Small intestine (tissue), 7 donors: ENCODE measurements at regions not wholly inside any gene's neighbourhood (a gene's known extent, or its start where the extent isn't known, plus 50 kb on each side); places are given as distances from the start of the nearest gene placed in this dataset.

ENCODE experiments used
- DNase-seq, 2 donors: peaks; one replicate each; pipeline versions ENCODE4 v3.0.0 to v3.0.0-alpha.2; 2013
- FAIRE-seq: peaks from 2 replicates; lab custom pipeline; 2012; peaks lifted over from hg19 to GRCh38; lab: Jason Lieb, UNC
- H3K27ac ChIP-seq, 3 donors: one replicate each; pipeline ENCODE4 v1.5.1; 2013; ENCODE audit warnings: low read length in 2 of 3, mild to moderate bottlenecking in 2 of 3, control low read depth in 1 of 3, inconsistent platforms in 1 of 3, low read depth in 1 of 3, moderate library complexity in 1 of 3
- H3K27me3 ChIP-seq, 3 donors: one replicate each; pipeline ENCODE4 v1.6.1; 2013; ENCODE audit warnings: low read length in 3 of 3, inconsistent platforms in 1 of 3; ENCODE audit not compliant: control insufficient read depth in 3 of 3, insufficient read depth in 3 of 3
- H3K36me3 ChIP-seq, 3 donors: one replicate each; pipeline ENCODE4 v1.6.1; 2013; ENCODE audit warnings: low read length in 3 of 3, inconsistent platforms in 1 of 3, low read depth in 1 of 3, mild to moderate bottlenecking in 1 of 3, moderate library complexity in 1 of 3; ENCODE audit not compliant: control insufficient read depth in 3 of 3, insufficient read depth in 2 of 3
- H3K4me1 ChIP-seq, 3 donors: one replicate each; pipeline ENCODE4 v1.6.1; 2013; ENCODE audit warnings: low read length in 2 of 3, inconsistent platforms in 1 of 3, low read depth in 1 of 3, mild to moderate bottlenecking in 1 of 3, moderate library complexity in 1 of 3; ENCODE audit not compliant: control insufficient read depth in 3 of 3, insufficient read depth in 2 of 3
- H3K4me3 ChIP-seq, 3 donors: one replicate each; pipeline ENCODE4 v1.5.1; 2013; ENCODE audit warnings: low read length in 3 of 3, control low read depth in 1 of 3, inconsistent platforms in 1 of 3, low read depth in 1 of 3, mild to moderate bottlenecking in 1 of 3, moderate library complexity in 1 of 3
- H3K9me3 ChIP-seq, 2 donors: one replicate each; pipeline ENCODE4 v1.6.1; 2013; ENCODE audit warnings: low read depth in 1 of 2, low read length in 1 of 2; ENCODE audit not compliant: control insufficient read depth in 2 of 2, insufficient read depth in 1 of 2
- WGBS, 3 donors: extraction: QIAGEN DNeasy Blood & Tissue Kit; methylation state at CpG; one replicate each; pipeline ENCODE4 v1.1.7; 2013; 5-methylcytosine and 5-hydroxymethylcytosine counted together
- donor health status: healthy with polysubstance abuse.
- donor health status: control.
- donor health status: control.
- donor health status: Bipolar disorder and iron deficiency.
- donor health status: healthy.

DNA sequence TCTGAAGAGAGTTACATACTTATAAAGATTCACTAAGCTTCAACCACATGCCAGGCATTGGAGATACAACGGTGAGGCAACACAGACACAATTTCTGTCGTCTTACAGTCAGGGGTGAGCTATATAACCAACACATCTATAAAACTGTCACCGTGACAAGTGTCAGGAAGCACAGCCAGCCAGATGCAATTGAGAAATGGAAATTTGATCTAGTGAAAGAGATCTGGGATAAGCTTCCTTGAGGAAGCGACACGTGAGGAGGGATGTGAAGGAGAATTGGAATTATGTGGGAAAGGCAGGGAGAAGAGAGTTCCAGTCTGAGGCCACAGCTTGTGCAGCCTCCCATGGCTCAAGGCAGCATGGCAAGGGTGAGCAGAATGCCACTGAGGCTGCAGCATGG is 50.9 kb upstream of the ZNF354B start:
- no peak overlapping the region for H3K4me3 ChIP-seq
- H3K27ac ChIP-seq, result no peak overlapping the region
- DNase-seq (no peak), FAIRE-seq (no peak)
- H3K36me3 ChIP-seq, result no peaks in the 10 kb centered on the region
- WGBS, 3 donors, result 53 to 61% (median 53%) methylated on average over 5 of the region's 5 CpGs
- no peaks in the 10 kb centered on the region for H3K4me1 ChIP-seq
- no peaks in the 10 kb centered on the region for H3K9me3 ChIP-seq
- no peaks in the 10 kb centered on the region for H3K27me3 ChIP-seq

DNA sequence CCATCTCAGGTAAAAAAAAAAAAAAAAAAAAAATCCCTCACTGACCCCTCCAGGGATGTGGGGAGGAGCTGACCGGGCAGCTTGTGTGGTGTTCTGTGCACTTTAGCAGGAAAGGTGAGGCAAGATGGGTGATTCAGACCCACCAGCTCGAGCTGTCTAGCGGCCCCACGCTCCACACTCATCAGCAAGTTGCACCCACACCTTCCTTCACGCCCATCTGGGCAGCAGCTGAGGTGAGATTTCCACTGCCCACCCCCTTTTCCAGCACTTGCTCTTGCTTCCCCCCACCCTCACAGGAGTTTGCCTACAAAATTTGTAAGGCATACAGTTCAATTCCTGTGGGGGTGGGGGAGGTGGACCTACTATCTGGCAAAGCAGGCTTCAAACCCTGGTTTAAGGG is 58.7 kb upstream of the ZNF354B start:
- Histone ChIP-seq H3K36me3 (no peaks in the 10 kb centered on the region), H3K27me3 (no peaks in the 10 kb centered on the region), H3K9me3 (peaks cover 0 to 3% of the 10 kb centered on the region in 2 donors), H3K4me1 (no peaks in the 10 kb centered on the region), H3K4me3 (no peak overlapping the region), H3K27ac (no peak overlapping the region)
- no peak for DNase-seq
- WGBS, 3 donors, result 61 to 80% (median 70%) methylated on average over 5 of the region's 5 CpGs
- no peak for FAIRE-seq

DNA sequence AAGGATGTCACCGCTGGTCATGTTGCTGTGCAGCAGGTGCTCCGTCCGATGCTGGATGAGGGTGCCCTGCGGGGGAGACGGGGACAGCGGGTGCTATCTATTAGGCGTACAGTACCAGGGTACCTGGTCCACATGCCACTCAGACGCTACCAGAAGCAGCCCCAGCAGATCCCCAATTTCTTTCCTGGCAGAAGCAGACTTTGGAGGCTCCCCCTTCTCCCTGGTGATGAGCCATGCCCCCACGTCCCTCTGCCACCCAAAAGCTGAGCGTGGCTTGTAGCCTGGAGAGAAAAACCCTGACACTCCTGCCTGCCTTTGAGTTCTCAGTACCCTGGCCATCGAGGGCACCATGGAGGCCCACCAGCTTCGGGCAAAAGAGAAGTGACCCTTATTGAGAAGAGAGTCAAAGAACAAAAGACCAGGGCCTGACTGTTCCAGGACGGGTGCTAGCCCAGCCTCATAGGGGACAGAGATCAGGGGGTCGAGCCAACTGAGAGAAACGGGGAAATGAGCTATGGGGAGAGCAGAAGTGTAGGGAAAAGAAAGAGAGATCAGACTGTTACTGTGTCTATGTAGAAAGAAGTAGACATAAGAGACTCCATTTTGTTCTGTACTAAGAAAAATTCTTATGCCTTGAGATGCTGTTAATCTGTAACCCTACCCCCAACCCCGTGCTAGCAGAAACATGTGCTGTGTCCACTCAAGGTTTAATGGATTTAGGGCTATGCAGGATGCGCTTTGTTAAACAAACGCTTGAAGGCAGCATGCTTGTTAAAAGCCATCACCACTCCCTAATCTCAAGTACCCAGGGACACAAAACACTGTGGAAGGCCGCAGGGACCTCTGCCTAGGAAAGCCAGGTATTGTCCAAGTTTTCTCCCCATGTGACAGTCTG is 62.0 kb upstream of the ZNF354B start:
- WGBS, 3 donors, result 76 to 77% (median 76%) methylated on average over 18 to 19 of the region's 19 CpGs
- H3K27ac ChIP-seq, result no peak overlapping the region
- no peaks in the 10 kb centered on the region for H3K9me3 ChIP-seq
- H3K4me1 ChIP-seq, result no peaks in the 10 kb centered on the region
- H3K4me3 ChIP-seq, result no peak overlapping the region
- no peak for DNase-seq
- no peak for FAIRE-seq
- no peaks in the 10 kb centered on the region for H3K36me3 ChIP-seq
- no peaks in the 10 kb centered on the region for H3K27me3 ChIP-seq

DNA sequence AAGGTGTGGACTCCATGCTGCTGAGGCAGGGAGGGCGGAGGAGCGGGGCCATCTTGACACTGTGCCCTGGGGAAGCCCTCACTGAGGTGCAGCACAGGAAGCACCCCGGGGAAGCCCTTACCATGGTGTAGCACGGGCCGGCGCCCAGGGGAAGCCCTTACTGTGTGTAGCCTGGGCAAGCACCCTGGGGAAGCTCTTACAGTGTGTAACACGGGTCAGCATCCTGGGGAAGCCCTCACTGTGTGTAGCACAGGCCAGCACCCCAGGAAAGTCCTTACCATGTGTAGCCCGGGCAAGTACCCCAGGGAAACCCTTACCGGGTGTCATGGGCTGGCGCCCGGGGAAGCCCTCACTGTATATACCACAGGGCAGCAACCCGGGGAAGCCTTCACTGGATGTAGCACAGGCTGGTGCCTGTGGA is 62.6 kb upstream of the ZNF354B start:
- no peak overlapping the region for H3K27ac ChIP-seq
- FAIRE-seq (no peak), DNase-seq (no peak)
- 80 to 84% (median 83%) methylated on average over 12 of the region's 12 CpGs for WGBS, 3 donors
- no peaks in the 10 kb centered on the region for H3K27me3 ChIP-seq
- no peaks in the 10 kb centered on the region for H3K9me3 ChIP-seq
- no peaks in the 10 kb centered on the region for H3K36me3 ChIP-seq
- H3K4me1 ChIP-seq, result no peaks in the 10 kb centered on the region
- no peak overlapping the region for H3K4me3 ChIP-seq

DNA sequence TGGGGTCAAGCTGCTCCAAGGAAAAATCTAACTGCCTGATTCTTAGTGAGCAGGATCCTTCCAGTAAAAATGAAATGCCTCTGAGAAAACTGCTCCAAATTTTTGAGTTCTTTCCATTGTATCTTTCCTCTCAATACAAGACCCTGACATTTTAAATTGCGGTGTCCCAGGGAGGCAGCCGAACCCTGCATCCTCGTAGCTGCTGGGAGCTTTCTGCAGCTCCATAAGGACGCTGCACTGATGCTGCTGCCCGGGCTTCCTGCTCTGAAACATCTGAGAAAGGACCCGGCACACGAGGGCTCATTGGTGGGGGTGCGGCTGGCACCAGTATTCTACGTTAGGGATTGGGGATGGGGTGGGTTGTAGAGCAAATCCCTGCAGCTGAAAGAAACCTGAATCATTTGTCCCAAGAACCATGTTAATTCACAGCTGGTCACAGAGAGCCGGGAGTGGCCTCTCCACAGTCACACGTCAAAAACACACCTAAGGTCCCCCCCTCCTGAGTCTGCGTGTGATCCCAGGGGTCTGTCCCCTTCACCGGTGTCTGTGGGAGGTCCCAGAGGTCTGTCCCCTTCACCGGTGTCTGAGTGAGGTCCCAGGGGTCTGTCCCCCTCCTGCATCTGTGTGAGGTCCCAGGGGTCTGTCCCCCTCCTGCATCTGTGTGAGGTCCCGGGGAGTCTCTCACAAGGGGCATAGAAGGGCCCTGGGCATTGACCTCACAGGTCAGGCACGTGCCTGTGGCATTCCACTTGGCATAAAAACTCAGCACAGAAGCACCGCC is 63.4 kb upstream of the ZNF354B start:
- 71 to 77% (median 74%) methylated on average over 17 of the region's 17 CpGs for WGBS, 3 donors
- no peak overlapping the region for H3K27ac ChIP-seq
- H3K4me1 ChIP-seq, result no peaks in the 10 kb centered on the region
- FAIRE-seq, result no peak
- no peaks in the 10 kb centered on the region for H3K27me3 ChIP-seq
- DNase-seq, result no peak
- H3K9me3 ChIP-seq, result no peaks in the 10 kb centered on the region
- no peak overlapping the region for H3K4me3 ChIP-seq
- no peaks in the 10 kb centered on the region for H3K36me3 ChIP-seq

DNA sequence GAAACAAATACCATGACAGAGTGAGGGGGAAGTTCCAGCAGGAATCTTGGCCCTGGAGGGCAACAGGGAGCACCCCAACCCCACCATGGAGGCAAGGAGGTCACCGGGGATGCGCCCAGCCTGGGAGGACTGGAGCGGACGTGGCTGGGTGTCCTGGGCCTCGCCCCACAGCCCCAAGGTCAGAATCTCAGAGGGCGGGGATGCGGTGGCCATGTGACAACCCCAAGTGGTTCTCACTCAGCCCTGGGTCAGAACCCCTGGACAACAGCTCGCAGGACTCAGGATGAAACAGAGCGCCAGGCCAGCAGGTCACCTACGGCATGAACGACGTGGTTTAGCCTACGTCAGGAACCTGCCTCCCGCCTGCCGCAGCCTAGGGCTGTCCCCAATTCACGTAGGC is 64.0 kb upstream of the ZNF354A start:
- H3K9me3 ChIP-seq, result no peaks in the 10 kb centered on the region
- no peak overlapping the region for H3K4me3 ChIP-seq
- FAIRE-seq, result no peak
- H3K27me3 ChIP-seq, result no peaks in the 10 kb centered on the region
- no peaks in the 10 kb centered on the region for H3K4me1 ChIP-seq
- no peak overlapping the region for H3K27ac ChIP-seq
- 79 to 89% (median 83%) methylated on average over 15 to 16 of the region's 16 CpGs for WGBS, 3 donors
- DNase-seq, result no peak
- no peaks in the 10 kb centered on the region for H3K36me3 ChIP-seq

DNA sequence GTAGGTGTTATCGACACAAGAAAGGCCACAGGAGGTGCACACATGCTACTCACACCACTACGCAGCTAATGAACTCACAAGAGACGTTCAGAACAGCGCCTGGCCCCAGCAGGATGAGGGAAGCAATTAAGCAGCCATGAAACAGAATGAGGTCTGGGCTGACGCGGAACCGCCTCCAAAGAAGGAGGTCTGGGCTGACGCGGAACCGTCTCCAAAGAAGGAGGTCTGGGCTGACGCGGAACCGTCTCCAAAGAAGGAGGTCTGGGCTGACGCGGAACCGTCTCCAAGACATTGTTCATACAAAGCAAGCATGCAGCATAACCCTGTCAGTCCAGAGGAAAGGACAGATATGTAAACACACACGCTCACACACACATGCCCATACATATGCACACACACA is 63.2 kb upstream of the ZNF354A start:
- no peaks in the 10 kb centered on the region for H3K4me1 ChIP-seq
- FAIRE-seq (no peak), DNase-seq (no peak)

DNA sequence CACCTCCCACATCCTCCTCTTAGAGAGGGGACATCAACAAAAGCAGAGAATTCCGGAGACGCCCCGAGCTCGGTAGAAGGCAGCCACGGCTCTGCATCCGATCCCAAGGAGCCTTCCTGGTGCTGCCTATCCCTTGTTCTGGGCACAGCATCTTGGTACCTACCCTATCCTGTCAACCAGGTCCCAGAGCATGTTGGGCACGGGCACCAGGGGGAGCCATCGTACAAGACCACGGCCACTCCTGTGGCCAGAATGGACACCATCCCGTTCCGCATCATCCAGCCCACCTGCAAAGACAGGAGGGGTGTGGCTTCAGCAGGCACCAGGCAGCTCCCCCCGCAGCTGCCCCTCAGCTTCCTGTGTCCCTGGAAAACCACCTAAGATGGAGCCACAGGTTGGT is 62.7 kb upstream of the ZNF354A start:
- no peaks in the 10 kb centered on the region for H3K9me3 ChIP-seq
- H3K36me3 ChIP-seq, result no peaks in the 10 kb centered on the region
- H3K4me3 ChIP-seq, result no peak overlapping the region
- FAIRE-seq (no peak), DNase-seq (peak; percentile 7 to 8)
- H3K27ac ChIP-seq, result no peak overlapping the region
- H3K27me3 ChIP-seq, result no peaks in the 10 kb centered on the region
- no peaks in the 10 kb centered on the region for H3K4me1 ChIP-seq
- WGBS, 3 donors, result 68 to 77% (median 69%) methylated on average over 12 of the region's 12 CpGs

More for the DNA sequence above, 63.2 kb upstream of the ZNF354A start:
- Histone ChIP-seq H3K9me3 (no peaks in the 10 kb centered on the region), H3K27ac (no peak overlapping the region), H3K4me3 (no peak overlapping the region), H3K36me3 (no peaks in the 10 kb centered on the region), H3K27me3 (no peaks in the 10 kb centered on the region)
- WGBS, 3 donors, result 92 to 93% (median 93%) methylated on average over 14 to 17 of the region's 17 CpGs
